Stimulated activated CD4-positive, alpha-beta T cell treated with anti-CD3 and anti-CD28 coated beads, Interleukin-4, amount 100 ng/mL, for 24 hours (primary cell): ENCODE measurements at regions not wholly inside any gene's neighbourhood (a gene's known extent, or its start where the extent isn't known, plus 50 kb on each side); places are given as distances from the start of the nearest gene placed in this dataset.

Experiments used
- DNase-seq: peaks from one replicate; pipeline ENCODE4 v3.0.0-alpha.2; 2020

GRCh38 chr2:129732630-129733026 is 246.8 kb upstream of the RAB6C start:
- no peak for DNase-seq

DNA sequence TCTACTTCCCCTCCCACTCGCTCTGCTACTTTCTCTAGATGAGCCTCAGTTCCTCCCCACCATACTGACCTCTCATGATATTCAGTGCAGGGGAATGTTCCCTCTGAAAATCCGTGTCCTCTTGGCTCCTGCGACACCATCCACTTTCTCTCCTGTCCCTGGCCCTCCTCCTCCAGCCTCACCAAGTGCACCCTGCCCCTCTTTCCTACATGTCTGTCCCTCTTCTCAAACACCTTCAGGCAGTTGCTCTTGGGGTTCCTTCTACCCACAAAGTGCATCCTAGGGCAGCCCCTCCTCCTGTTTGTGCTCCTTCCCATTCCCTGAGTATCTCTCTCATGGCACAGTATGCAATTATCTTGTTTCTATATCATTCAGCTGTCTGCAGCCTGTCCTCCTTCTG is 246.4 kb upstream of the RAB6C start:
- no peak for DNase-seq

DNA sequence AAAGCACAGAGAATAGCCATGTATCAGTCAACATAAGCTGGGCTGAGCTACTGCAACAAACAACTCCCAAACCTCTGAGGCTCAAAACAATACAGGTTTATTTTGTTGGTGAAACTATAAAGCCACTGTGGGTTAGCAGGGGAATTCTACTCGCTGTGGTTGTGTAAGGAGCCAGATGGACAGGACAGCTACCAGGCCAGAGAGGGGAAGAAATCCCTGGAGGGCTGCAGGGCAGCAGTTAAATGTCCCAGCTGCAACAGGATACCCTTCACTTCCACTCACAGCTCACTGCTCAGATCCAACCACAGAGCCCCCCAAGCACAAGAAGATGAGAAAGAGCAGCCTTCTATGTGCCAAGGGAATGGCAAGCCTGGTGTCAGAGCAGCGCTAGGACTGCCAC is 245.9 kb upstream of the RAB6C start:
- DNase-seq: no peak

- no peak for DNase-seq
These were observed 245.0 kb upstream of the RAB6C start for GRCh38 chr2:129734343-129735034.

GRCh38 chr2:129735576-129735975 is 243.9 kb upstream of the RAB6C start:
- DNase-seq: no peak

- DNase-seq: no peak
These were observed 241.6 kb upstream of the RAB6C start for GRCh38 chr2:129737660-129738527.

DNA sequence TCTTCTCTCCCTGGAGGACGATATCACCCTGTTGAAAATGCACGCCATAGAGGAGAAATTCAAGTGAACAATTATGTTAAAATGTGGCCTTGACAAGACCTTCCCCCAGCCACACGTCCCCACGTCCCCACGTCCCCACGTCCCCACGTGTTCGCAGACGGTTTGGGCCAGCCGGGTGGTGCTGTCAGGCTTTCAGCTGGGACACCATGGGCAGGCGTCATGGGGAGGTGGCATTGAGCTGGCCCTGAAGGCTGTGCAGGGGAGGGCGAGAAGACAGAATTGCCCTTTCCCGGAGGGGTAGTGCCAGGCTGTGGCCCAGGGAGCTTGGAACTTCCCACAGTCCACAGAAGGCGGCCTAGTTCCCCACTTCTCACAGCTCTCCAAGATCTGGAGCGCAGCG is 240.7 kb upstream of the RAB6C start:
- DNase-seq: no peak

- DNase-seq: no peak
These were observed 239.0 kb upstream of the RAB6C start for GRCh38 chr2:129740504-129740903.

- DNase-seq: no peak
These were observed 238.3 kb upstream of the RAB6C start for GRCh38 chr2:129741165-129741564.

- no peak for DNase-seq
These were observed 237.8 kb upstream of the RAB6C start for GRCh38 chr2:129741623-129742022.

GRCh38 chr2:129742415-129743180 is 236.9 kb upstream of the RAB6C start:
- no peak for DNase-seq

GRCh38 chr2:129744141-129744540 is 235.3 kb upstream of the RAB6C start:
- DNase-seq: no peak

DNA sequence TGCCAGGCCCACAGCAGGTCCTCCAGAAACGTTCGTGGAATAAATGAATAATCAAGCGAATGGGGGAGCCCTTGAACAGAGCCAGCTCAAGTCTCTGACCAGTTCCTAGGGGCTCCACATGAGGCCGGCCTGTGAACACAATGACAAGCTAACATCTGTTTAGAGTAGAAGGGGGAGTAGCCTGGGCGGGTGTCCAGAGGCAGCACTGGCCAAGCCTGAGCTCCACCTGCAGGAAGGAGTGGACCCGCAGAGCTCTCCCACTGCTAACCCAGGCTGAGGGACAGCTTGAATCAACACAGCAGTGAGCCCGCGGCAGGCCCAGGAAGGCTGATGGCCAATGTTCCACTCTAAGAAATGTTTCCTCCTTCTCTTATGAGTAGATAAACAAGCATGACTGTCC is 234.8 kb upstream of the RAB6C start:
- no peak for DNase-seq

- DNase-seq: no peak
These were observed 231.9 kb upstream of the RAB6C start for GRCh38 chr2:129747500-129748125.

GRCh38 chr2:129748250-129748649 is 231.2 kb upstream of the RAB6C start:
- no peak for DNase-seq

- no peak for DNase-seq
These were observed 230.8 kb upstream of the RAB6C start for GRCh38 chr2:129748653-129749052.

DNA sequence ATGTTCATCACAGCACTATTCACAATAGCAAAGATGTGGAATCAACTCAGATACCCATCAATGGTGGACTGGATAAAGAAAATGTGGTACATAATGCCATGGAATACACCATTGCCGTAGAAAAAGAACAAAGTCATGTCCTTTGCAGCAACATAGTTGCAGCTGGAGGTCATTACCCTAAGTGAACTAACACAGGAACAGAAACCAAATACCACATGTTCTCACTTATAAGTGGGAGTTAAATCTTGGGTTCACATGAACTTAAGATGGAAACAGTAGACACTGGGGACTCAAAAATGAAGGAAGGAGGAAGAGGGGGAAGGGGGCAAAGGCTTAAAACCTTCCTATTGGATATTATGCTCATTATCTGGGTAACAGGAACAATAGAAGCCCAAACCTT is 228.1 kb upstream of the RAB6C start:
- no peak for DNase-seq

DNA sequence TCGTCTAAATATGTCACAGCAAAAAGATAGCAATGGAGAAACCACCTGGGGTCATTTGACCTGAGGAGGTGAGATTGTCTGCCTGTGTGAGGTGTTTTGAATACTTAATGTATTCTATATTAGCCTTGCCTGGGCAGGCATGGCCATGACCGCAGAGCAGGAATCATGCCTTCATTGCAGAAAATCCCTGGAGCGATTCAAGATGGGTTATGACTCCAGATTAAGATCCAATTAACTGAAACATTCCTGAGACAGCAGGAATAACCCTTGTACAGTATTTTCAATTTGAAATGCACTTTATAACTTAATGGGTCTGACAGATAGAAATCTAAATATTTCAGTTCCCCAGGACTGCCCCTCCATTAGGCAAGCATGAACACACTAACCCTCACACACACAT is 227.3 kb upstream of the RAB6C start:
- no peak for DNase-seq

DNA sequence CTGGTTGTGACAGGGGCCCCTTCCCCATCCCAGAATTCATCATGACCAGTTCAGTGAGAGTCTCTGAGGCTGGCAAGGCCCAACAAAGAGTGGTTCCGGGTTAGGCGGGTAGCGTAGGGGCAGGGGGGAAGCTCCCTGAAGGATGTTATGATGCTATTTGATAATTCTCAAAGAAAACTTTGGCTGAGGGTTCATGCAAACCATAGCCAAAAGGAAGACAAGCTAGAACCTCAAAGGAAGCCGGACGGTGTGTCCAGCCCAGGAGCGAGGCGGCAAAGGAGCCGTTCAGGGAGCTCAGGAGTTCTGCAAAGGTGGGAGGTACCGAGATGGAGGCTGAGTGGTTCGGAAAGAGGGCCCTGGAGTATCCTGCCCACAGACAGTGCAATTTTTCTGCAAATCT is 226.8 kb upstream of the RAB6C start:
- DNase-seq: no peak

GRCh38 chr2:129753261-129753660 is 226.2 kb upstream of the RAB6C start:
- DNase-seq: no peak

DNA sequence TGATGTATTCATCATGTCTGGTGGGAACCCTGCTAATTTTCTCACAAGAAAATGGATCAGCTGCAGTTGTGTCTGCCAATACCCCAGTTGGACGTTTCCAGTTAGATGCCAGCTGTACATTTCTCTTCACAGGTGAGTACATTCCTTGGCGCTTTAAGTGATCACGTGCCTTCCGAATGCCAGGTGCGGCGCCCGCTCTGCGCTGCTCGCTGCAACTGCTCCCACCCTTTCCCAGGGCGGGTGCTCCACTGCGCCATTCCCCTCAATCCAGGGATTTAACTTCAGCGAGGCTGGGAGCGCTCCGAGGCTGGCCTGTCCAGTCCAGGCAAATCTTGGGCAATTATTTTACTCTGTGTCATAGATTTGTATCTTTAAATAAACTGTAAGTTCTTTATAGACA is 225.0 kb upstream of the RAB6C start:
- no peak for DNase-seq

- no peak for DNase-seq
These were observed 224.6 kb upstream of the RAB6C start for GRCh38 chr2:129754831-129755230.

DNA sequence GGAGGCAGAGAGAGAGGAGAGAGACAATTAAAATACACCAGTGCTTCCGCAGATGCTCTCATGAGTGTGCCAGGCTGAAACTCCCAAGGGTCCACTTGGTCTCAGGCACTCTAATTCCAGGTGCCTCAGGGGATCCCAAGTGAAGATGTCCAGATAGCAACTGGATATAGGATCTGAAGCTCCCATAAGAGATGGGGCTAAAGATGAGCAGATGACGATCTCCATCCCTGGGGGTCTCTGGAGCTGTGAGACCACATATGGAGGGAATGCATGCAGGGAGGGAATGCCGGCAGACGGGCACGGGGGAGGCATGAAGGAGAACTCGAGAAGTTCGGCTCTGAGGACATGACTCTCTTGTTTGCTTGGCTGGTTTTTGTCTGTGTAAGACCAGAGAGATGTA is 223.7 kb upstream of the RAB6C start:
- DNase-seq: no peak
